HPDE6-E6E7 (cell line): ENCODE measurements at regions not wholly inside any gene's neighbourhood (a gene's known extent, or its start where the extent isn't known, plus 50 kb on each side); places are given as distances from the start of the nearest gene placed in this dataset.

Experiments used
- DNase-seq: peaks from one replicate; pipeline ENCODE4 v3.0.0; 2011; ENCODE audit warnings: missing footprints; ENCODE audit errors: extremely low spot score

GRCh38 chr7:47664650-47665195 lies 82.8 kb upstream of the TNS3 start:
- DNase-seq, result no peak

GRCh38 chr7:47663851-47664250 lies 81.9 kb upstream of the TNS3 start:
- DNase-seq, result no peak

DNA sequence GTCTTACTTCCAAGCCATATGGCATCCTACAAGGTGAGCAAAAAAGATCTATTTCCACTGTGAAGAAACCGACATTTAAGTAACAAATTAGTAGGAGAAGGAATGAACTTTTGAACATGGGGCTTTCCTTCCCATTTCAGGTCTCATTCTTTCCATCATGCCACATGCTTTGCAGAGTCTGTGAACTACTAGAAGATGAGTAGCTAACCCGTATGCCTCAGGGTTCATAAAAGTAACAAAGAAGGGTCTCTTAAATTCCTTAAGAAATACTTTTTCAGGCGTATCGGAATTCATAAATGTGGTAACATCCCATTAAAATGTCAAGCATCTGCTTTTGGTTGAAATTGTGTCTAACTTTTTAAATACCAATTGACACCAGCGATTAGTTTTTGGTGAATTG lies 81.3 kb upstream of the TNS3 start:
- no peak for DNase-seq

DNA sequence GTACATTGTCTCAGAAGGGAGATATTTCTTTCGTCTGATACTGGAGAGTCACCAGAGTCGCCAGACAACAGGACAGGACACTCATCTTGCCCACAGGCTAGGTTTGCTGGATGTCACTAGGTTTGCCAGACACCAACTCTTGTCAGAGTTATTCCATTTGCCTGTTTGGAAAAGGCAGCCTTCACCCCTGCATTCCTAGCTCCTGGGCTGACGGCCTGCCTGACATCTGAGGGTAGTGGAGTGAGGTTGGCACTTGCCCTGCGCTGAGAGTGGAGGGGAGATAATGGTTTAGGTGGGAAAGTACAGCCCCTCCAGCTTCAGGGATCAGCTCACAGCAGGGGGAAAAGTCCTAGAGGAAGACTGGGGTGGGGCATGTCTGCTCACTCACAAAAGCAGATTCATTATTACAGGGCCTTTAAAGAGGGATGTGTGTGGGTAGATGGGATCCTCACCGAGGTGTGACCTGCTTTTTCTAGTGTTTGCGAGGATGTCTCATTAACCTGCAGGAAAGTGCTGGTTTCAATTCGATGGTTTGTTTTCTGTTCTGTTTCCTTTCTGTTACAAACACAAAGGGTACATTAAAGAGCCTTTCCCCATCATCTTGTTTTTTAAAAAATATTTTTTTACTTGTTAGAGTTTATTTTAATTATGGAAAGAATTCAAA lies 79.3 kb upstream of the TNS3 start:
- no peak for DNase-seq

- DNase-seq, result no peak
Measured at GRCh38 chr7:47659664-47660462, 78.0 kb upstream of the TNS3 start.

DNA sequence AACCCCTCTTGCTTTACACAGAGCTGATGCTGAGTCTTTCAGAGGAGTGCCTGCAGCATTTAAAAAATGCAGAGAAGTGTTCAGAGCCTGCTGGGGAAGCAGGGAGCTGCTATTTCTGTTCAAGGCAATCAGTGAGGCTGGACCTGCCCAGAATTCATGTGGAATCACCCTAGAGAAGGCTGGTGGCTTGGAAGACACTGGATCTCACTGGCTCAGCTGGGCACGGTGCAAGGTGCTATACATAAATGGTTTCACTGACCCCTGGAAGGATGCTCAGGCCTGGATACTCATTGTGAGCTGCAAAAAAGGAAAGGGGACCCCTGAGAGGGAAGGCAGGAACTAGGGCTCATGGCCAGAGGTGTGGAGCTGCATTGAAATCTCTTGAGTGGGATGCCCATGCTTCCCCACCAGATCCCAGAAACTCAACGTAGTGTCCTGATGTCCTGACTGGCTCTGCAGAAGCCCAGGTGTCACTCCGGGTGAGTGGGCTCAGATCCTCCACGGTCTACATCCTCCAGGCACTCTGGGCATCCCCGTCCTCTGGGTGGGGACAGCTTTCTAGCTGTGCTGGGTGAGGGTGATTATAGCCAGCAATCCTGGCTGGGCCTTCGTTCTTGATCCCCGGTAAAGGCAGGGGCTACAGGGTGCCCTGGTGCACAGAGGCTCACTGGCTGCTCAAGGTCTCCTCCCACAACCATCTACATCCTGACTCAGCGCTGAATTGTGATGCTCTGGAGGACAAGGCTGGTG lies 77.2 kb upstream of the TNS3 start:
- no peak for DNase-seq

- DNase-seq, result no peak
Measured at GRCh38 chr7:47657126-47657525, 75.2 kb upstream of the TNS3 start.

- no peak for DNase-seq
Measured at GRCh38 chr7:47654672-47655298, 72.9 kb upstream of the TNS3 start.

DNA sequence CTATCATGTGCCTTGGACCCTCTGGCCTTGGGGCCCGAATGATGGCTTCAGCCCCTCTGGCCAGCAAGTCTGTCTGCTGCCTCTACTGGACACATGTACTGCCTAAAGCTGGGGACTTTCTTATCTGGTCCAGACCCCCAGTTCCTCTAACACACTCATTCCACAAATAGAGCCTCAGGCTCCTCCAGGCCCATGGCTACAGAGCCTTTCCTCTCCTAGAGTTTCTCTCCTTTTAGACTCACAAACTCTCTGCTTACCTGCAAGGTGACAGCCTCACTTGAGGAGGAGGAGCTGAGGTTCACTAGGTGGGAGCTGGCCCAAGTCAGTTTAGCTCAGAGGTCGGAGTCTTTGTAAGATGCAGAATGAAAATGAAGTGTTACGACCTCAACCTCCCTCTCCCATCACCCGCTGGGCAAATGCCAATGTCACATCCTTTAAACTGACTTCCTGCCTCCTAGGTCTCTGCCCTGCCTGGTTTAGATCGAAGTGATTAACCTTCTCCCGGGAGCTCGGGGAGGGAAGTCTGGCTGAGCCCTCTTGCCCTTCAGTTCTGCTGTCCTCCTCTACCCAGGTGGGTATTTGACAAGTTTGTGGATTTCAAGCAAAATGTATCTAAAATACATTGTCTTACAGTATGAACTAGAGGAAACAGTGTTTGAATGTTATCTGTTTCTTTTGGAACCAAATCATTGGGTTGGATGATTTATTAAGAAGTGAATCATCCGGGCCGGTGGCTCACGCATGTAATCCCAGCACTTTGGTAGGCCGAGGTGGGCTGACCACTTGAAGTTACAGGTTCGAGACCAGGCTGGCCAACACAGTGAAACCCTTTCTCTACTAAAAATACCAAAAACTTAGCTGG lies 71.9 kb upstream of the TNS3 start:
- no peak for DNase-seq

- no peak for DNase-seq
Measured at GRCh38 chr7:47652591-47652990, 70.7 kb upstream of the TNS3 start.

DNA sequence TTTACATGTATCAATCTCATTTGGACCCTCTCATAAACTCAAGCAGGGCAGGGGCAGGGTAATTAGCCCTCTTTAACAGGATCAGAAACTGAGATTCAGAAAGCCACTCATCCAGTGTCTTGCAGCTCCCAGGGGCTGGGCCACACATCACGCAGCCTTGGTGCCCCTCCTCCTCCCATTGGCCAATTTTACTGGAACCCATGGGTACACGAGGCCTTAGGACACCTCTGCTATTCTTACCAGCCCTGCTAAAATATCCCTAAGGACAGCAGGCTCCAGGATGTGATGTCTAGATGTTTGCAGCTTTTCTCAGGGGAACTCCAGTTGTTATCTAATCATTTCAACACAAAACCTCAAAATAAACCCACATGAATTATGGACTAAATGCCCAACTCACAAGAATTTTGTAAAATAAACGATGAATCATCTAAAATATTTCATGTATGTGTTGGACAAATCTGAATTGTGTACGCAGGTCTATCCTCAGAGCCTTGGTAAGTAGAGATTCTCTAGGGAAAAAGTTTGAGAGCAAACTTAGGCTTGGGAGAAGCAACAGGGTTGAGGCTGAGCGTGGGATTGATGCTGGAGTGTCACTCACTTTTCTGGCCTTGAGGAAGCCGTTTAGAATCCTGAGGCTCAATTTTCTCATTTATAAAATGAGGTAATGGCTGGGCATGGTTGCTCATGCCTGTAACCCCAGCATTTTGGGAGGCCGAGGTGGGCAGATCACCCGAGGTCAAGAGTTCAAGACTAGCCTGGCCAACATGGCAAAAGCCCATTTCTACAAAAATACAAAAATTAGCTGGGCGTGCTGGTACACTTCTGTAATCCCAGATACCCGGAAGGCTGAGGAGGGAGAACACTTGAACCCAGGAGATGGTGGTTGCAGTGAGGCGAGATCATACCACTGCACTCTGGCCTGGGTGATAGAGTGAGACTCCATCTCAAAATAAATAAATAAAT lies 69.7 kb upstream of the TNS3 start:
- no peak for DNase-seq

- no peak for DNase-seq
Measured at GRCh38 chr7:47649919-47650318, 68.0 kb upstream of the TNS3 start.

GRCh38 chr7:47648275-47648925 lies 66.5 kb upstream of the TNS3 start:
- no peak for DNase-seq

DNA sequence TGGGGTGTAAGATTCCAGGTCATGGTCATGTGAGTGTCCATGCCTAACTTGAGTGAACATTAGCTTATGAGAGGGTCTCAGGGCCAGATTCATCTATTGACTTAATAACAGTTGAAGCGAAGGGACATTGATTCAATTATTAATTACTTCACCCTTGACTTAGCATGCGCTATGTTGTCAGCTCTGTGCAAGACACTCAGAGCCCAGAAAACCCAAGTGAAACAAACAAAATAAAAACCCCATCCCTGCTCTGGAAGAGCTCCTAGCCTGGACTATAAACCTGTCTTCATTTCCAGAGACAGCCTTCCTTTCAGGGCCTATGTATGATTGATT lies 66.0 kb upstream of the TNS3 start:
- no peak for DNase-seq

DNA sequence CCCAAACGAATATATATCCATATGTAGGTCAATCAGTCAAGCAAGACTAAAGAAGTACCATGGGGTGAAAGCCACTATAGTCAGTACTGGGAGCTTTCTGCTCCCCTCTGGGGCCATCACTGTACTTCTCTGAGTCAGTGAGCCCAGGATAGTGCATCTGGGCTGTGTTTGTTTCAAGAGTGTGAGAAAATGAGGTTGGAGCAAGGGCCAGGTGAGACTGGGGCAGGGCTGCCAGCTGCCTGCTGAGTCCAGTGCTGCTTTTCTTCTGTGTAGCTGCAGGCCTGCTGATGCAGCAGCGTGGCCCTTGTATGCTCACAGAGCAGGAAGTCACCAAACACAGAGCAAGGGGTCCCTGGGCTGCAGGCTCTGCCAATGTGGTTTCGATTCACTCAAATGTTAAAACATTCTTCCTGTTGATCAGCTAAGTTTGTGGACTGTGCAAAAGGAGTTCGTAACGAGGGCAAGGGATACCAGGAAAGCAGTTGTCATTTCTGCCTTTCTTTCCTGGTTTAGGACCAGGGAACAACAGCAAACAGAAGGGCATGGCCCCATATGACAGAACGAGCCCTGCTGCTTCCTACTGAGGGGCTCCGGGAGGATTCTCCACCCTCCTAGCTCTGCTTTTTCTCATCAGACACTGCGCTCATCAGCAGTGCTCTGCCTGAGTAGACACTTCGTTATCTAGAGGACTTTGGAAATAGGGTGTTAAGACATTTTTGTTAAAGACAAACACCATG lies 65.4 kb upstream of the TNS3 start:
- DNase-seq, result no peak

GRCh38 chr7:47643716-47644400 lies 61.9 kb upstream of the TNS3 start:
- DNase-seq, result no peak

GRCh38 chr7:47640265-47640664 lies 58.4 kb upstream of the TNS3 start:
- no peak for DNase-seq

DNA sequence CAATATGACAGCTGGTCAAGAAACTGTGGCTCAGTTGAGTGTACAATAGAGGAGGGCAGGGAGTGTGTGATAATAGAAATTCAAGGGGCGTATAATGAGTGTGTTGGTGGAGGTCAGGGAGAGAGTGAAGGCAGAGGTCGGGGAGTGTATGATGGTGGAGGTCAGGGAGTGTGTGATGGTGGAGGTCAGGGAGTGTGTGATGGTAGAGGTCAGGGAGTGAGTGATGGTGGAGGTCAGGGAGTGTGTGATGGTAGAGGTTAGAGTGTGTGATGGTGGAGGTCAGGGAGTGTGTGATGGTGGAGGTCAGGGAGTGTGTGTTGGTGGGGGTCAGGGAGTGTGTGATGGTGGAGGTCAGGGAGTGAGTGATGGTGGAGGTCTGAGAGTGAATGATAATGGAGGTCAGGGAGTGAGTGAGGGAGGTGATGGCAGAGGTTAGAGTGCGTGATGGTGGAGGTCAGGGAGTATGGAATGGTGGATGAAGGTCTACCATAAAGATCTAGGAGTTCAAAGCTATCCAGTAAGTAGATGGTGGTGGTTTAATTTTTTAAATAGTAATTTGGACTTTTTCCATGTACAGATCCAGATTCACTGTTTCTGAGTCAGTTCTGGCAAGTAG lies 57.7 kb upstream of the TNS3 start:
- DNase-seq, result no peak
